ENCODE measurements at regions not wholly inside any gene's neighbourhood (a gene's known extent, or its start where the extent isn't known, plus 50 kb on each side); places are given as distances from the start of the nearest gene placed in this dataset.

GRCh38 chr2:22737144-22737543 is 647.8 kb upstream of the KLHL29 start:
- TF ChIP-seq POLR2AphosphoS5 (IDR thresholded peaks at IDR 0.05) (no peak), CTCF (IDR thresholded peaks at IDR 0.05) (no peak)
